Right atrium auricular region (tissue), 2 donors: ENCODE measurements at regions not wholly inside any gene's neighbourhood (a gene's known extent, or its start where the extent isn't known, plus 50 kb on each side); places are given as distances from the start of the nearest gene placed in this dataset.

Experiments used
- DNase-seq: peaks from one replicate; pipeline ENCODE4 v3.0.0-alpha.2; 2019; ENCODE audit warnings: low spot score
- H3K27ac ChIP-seq, 2 donors: fragments of 200-600 bp; sonication (generic); 1 replicate in 1 of 2; 2 replicates in 1 of 2; pipeline ENCODE4 v1.5.1; 2016 to 2019
- H3K27me3 ChIP-seq, 2 donors: fragments of 200-600 bp; sonication (generic); one replicate each; pipeline versions ENCODE4 v1.5.1 to v1.6.0; 2017 to 2019
- H3K36me3 ChIP-seq: fragments of 200-600 bp; sonication (generic); one replicate; pipeline ENCODE4 v1.5.1; 2016
- H3K4me1 ChIP-seq, 2 donors: fragments of 200-600 bp; sonication (generic); one replicate each; pipeline versions ENCODE4 v1.5.1 to v1.6.0; 2017 to 2019
- H3K4me3 ChIP-seq, 2 donors: fragments of 200-600 bp; sonication (generic); 1 replicate in 1 of 2; 2 replicates in 1 of 2; pipeline ENCODE4 v1.5.1; 2017 to 2019; ENCODE audit warnings: mild to moderate bottlenecking in 1 of 2, moderate library complexity in 1 of 2
- H3K9me3 ChIP-seq, 2 donors: fragments of 200-600 bp; sonication (generic); one replicate each; pipeline ENCODE4 v1.5.1; 2019
- TF ChIP-seq, protein P1 (sequence below), 2 donors: fragments of 200-600 bp; sonication (generic); IDR thresholded peaks; one replicate each; pipeline ENCODE4 v1.5.1; 2019; ENCODE audit warnings: antibody characterized with exemption in 2 of 2

GRCh38 chr7:81430150-81430549 is 339.7 kb downstream of the HGF start:
- Histone ChIP-seq H3K4me1 (no peaks in the 10 kb centered on the region), H3K9me3 (no peaks in the 10 kb centered on the region), H3K36me3 (no peaks in the 10 kb centered on the region), H3K27me3 (no peaks in the 10 kb centered on the region), H3K4me3 (no peak overlapping the region), H3K27ac (no peak overlapping the region)
- TF ChIP-seq, protein P1, sequence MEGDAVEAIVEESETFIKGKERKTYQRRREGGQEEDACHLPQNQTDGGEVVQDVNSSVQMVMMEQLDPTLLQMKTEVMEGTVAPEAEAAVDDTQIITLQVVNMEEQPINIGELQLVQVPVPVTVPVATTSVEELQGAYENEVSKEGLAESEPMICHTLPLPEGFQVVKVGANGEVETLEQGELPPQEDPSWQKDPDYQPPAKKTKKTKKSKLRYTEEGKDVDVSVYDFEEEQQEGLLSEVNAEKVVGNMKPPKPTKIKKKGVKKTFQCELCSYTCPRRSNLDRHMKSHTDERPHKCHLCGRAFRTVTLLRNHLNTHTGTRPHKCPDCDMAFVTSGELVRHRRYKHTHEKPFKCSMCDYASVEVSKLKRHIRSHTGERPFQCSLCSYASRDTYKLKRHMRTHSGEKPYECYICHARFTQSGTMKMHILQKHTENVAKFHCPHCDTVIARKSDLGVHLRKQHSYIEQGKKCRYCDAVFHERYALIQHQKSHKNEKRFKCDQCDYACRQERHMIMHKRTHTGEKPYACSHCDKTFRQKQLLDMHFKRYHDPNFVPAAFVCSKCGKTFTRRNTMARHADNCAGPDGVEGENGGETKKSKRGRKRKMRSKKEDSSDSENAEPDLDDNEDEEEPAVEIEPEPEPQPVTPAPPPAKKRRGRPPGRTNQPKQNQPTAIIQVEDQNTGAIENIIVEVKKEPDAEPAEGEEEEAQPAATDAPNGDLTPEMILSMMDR (IDR thresholded peaks at IDR 0.05), result no peak
- DNase-seq, result no peak

DNA sequence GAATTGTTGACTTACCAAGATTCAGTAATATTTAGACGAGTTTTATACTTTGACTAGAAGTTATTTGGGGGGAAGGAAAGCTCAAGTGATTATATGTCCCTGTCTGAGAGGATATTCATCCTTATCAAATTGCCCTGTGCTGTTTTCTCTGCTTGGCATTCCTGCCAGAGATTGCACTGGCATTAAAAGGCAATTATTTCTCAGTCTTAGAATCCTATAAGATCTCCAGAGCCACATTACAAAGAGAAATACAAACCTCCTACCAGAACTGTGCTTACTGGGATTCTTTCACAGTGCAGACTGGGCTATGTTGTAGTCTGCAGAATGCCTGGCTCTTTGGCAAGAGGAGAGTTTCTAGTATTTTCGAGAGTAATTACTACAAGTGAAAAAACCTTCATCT is 342.4 kb downstream of the HGF start:
- no peaks in the 10 kb centered on the region for H3K4me1 ChIP-seq
- no peaks in the 10 kb centered on the region for H3K9me3 ChIP-seq
- no peak overlapping the region for H3K27ac ChIP-seq
- H3K27me3 ChIP-seq, result no peaks in the 10 kb centered on the region
- no peak overlapping the region for H3K4me3 ChIP-seq
- DNase-seq, result no peak
- TF ChIP-seq, protein P1 (IDR thresholded peaks at IDR 0.05), result no peak
- H3K36me3 ChIP-seq, result no peaks in the 10 kb centered on the region

DNA sequence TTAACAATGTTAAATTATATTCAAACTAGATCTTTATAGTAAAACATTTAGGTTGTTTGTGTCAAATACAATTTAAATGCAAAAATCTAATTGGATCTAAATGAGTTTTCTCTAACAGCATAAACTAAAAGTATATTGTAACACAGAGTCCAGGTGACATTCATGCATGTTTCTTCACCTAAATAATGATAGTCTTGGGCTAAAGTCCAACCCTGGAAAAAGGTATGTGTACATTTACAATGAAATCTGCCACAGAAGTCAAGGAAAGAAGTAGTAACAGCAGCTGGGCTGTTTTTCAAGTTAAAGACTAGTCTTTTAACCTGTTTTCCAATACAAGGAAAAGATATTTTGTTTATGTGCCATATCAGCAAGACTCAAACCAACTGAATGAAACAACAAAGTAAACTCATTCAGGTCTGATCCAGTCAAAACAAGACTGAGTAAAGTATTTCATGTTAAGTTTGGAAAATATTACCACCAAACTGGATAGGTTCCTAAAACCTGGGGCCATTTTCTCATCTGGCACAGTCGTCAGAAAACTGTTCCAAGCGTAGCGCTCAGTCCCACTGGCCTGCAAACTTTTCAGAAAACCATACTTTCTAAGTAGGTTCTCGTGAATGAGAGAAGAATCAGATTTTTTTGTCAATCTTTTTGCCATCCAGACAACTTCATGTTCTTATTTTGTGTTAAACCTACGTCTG is 349.2 kb downstream of the HGF start:
- H3K9me3 ChIP-seq, result no peaks in the 10 kb centered on the region
- H3K4me3 ChIP-seq, result no peak overlapping the region
- H3K27ac ChIP-seq, result no peak overlapping the region
- H3K27me3 ChIP-seq, result no peaks in the 10 kb centered on the region
- TF ChIP-seq, protein P1 (IDR thresholded peaks at IDR 0.05), result no peak
- DNase-seq, result no peak
- no peaks in the 10 kb centered on the region for H3K4me1 ChIP-seq
- no peaks in the 10 kb centered on the region for H3K36me3 ChIP-seq

GRCh38 chr7:81419731-81420130 is 350.1 kb downstream of the HGF start:
- Histone ChIP-seq H3K4me3 (no peak overlapping the region), H3K27me3 (no peaks in the 10 kb centered on the region), H3K9me3 (no peaks in the 10 kb centered on the region), H3K36me3 (no peaks in the 10 kb centered on the region), H3K4me1 (no peaks in the 10 kb centered on the region), H3K27ac (no peak overlapping the region)
- TF ChIP-seq, protein P1 (IDR thresholded peaks at IDR 0.05), result no peak
- DNase-seq, result no peak

DNA sequence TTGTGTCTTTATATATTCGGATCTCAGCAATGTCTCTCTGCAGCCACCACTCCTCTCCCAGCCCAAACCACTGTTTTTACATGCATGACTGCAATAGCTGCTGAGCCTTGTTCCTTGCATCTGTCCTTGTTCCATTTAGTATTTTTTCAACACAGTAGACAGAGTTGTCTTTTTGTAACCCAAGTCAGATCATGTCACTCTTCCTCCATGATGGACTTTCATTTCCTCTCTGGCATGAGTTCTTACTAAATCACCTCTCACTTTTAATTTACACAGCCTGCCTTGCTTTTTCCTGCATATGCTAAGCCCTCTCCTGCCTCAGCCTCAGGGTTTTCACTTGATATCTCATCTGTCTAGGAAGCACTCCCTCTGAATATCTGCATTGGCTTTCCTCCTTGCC is 353.2 kb downstream of the HGF start:
- no peaks in the 10 kb centered on the region for H3K27me3 ChIP-seq
- TF ChIP-seq, protein P1 (IDR thresholded peaks at IDR 0.05), result no peak

DNA sequence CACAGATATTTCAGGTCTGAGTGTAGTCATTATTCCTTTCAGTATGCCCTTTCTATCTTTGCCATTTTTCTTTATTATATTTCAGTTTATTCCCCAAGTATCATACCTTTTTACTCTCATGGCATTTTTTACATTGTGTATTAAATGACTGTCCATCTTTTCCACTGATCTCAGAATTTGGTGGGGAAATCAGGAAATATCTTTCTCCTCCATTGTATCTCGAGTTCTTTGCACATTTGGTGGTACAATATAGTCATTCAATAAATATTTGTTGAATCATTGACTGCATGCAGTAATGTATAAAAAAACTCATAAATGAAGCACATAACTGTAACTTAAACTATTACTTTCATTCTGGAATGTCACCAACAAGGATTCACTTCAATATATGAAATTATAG is 354.7 kb downstream of the HGF start:
- Histone ChIP-seq H3K9me3 (no peaks in the 10 kb centered on the region), H3K4me3 (no peak overlapping the region), H3K4me1 (no peaks in the 10 kb centered on the region), H3K27ac (no peak overlapping the region), H3K36me3 (no peaks in the 10 kb centered on the region), H3K27me3 (no peaks in the 10 kb centered on the region)
- no peak for DNase-seq
- TF ChIP-seq, protein P1 (IDR thresholded peaks at IDR 0.05), result no peak

More for the DNA sequence above, 353.2 kb downstream of the HGF start:
- H3K4me3 ChIP-seq, result no peak overlapping the region
- H3K27ac ChIP-seq, result no peak overlapping the region
- H3K36me3 ChIP-seq, result no peaks in the 10 kb centered on the region
- no peaks in the 10 kb centered on the region for H3K9me3 ChIP-seq
- no peaks in the 10 kb centered on the region for H3K4me1 ChIP-seq
- DNase-seq, result no peak
